GM19238 (cell line): ENCODE measurements at regions not wholly inside any gene's neighbourhood (a gene's known extent, or its start where the extent isn't known, plus 50 kb on each side); places are given as distances from the start of the nearest gene placed in this dataset.
"Not testable (repeated sequence)": the region's sequence is repeated elsewhere in the genome, so short reads cannot be mapped to it uniquely, and the experiment has no call there.

ENCODE experiments used
- DNase-seq: peaks from one replicate; pipeline ENCODE4 v3.0.0; 2011; ENCODE audit warnings: low spot score; ENCODE audit not compliant: insufficient read length

GRCh38 chr1:60742339-60742738 is 340.0 kb upstream of the NFIA start:
- no peak for DNase-seq

- DNase-seq = no peak
Observed at GRCh38 chr1:60740154-60740553, 342.2 kb upstream of the NFIA start.

- no peak for DNase-seq
Observed at GRCh38 chr1:60739729-60740128, 342.6 kb upstream of the NFIA start.

DNA sequence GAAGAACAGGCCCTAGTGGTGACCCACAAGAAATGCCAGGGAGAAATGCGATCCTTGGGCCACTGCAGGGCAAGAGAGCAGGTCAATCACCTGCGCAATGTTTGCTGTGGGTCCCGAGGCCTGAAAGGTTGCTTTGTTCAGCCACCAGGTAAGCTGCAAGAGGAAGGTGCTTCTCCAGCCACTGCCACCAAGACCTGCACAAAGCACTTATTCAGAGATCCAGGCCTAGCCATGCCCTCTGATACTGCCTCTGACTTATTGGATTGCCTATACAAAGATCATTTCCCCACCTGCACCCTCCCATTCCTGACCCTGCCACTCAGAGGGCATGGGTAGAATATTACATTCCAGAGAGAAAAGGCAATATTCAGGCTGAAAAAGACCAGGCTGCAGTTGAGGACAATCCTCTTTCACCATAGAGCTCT is 349.4 kb upstream of the NFIA start:
- no peak for DNase-seq

GRCh38 chr1:60731321-60731720 is 351.0 kb upstream of the NFIA start:
- DNase-seq = no peak

DNA sequence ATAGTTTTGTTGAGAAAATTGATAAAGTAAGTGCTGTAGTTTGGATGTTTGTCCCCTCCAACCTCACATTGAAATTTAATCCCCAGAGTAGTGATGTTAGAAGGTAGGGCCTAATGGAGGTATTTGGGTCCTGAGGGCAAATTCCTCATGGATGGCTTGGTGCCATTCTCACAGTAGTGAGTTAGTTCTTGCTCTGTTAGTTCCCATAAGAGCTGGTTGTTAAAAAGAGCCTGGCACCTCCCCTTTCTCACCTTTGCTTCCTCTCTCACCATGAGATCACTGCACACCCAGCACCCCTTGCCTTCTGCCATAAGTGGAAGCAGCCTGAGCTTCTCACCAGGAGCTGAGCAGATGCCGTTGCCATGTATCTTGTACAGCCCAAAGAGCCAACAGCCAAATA is 354.8 kb upstream of the NFIA start:
- no peak for DNase-seq

GRCh38 chr1:60716472-60716871 is 365.9 kb upstream of the NFIA start:
- DNase-seq = no peak

GRCh38 chr1:60715970-60716369 is 366.4 kb upstream of the NFIA start:
- no peak for DNase-seq

DNA sequence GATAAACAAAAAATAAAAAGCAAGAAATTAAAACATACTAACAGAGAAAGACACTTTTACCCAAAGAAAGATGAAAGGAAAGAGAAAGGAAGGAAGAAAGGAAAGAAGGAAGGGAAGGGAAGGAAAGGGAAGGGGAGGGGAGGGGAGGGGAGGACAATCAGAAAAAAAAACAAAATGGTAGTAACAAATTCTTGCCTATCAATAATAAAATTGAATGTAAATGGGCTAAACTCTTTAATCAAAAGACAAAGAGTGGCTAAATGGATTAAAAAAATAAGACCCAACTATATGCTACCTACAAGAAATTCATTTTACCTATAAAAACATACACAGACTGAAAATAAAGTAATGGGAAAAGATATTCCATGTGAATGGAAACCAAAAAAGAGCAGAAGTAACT is 372.9 kb upstream of the NFIA start:
- DNase-seq = no peak

- DNase-seq = no peak
Observed at GRCh38 chr1:60705026-60705425, 377.3 kb upstream of the NFIA start.

DNA sequence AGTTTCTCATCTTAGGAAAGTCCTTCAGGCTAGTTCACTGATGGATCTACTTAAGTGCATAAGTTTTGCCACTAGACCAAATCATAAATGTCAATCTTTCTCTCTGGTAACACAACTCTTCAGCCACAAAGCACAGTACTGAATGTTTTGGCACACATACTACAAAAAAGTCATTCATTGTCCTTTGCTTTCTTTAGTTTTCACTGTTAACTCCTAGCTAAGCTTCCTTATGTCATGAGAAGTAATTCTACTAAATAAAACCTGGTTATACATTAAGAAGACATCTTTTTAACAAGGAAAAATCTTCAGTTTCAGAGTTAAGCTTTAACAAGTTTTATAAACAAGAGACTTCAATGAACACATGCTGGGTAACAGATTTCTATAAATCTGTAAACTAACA is 379.2 kb upstream of the NFIA start:
- DNase-seq = no peak

GRCh38 chr1:60699325-60699724 is 383.0 kb upstream of the NFIA start:
- no peak for DNase-seq

DNA sequence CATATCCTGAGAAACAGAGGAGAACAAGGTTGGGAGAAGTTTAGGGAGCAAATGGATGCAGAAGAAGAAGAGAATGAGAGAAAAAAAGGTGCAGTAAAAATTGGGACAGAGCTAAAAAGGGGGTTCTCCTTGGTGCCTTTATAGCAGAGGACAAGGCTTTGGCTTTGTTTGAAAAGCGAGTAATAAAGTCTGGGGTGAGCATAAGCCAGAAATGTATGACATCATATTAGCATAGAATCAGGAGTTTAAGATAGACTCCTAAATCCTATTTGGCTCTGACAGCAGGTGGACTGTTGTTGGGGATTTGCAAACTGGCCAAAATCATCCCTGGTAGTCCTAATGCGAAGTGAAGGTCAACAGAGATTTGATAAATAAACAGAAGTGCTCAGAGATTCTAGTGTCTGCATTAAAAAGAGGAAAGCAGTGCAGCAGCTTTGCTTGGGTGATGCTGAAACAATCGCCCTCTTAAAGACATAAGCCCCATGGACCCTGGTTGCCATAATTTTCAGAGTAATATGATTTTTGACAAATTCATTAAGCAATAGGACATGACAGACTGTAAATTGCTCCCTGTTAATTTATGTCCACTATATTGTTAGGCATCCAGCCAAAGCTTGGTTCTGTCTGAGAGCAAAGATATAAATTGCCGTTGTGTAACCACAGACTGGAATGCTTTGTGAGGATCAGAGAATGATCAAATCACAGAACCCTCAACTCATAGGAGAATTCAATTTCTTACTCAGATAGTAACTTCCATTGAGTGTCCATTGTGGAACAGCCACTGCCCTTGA is 385.0 kb upstream of the NFIA start:
- DNase-seq = no peak

DNA sequence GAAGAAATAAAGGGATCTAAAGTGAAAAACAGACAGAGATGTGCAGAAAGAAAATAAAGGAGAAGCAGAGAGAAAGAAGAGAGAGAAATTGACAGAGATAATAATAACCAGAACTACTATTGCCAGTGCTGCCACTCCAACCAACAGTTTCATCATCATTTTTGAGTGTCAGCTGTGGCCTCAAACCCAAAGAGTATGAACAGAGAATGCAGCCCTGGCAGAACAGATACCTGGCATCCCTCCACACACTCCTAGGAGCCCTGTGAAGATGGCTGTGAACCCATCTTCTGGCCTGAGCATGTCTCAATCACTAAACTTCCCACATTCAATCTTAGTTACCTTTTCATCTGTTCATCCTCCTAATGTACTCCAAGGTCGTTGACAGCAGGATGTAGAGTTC is 385.8 kb upstream of the NFIA start:
- no peak for DNase-seq

DNA sequence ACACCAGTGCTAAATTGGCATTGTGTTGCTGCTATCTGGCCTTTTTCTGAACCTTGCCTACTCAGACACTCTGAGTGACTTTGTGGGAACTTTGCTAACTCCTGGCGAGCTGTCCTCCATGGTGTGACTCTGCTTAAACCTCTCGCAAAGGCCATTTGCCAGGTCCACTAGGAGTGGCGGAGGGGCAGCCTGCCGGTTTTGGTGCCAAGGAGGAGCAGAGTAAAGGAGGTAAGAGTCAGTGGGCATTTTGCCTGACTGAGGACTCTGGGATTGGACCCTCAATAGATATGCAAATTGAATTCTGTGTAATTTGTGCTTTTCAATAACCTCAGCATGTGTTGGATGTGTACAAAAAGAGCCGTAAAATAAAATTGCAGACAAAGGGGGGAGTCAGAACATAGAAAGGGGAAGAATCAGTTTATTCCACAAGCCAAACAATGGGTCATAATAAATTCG is 386.6 kb upstream of the NFIA start:
- no peak for DNase-seq

DNA sequence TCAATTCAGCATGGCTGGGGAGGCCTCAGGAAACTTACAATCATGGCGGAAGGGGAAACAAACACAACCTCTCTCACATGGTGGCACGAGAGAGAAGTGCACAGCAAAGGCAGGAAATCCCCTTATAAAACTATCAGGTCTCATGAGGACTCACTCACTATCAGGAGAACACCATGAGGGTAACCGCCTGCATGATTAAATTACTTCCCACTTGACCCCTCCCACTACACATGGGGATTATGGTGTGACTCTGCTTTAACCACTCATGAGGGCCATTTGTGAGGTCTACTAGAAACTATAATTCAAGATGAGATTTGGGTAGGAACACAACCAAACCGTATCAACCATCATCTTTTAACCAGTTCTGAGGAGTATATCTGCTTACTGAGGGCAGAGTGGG is 387.4 kb upstream of the NFIA start:
- no peak for DNase-seq

DNA sequence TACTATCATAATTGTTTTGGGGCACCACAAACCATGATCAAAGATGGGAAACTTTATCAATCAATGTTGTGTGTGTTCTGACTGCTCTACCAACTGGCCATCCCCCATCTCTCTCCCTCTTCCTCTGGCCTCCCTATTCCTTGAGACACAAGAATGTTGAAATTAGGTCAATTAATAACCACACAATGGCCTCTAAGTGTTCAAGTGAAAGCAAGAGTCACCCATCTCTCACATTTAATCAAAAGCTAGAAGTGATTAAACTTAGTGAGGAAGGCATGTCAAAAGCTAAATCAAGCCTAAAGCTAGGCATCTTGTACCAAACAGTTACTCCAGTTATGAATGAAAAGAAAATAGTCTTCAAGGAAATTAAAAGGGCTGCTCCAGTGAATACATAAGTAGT is 390.3 kb upstream of the NFIA start:
- DNase-seq = no peak

GRCh38 chr1:60688221-60688620 is 394.1 kb upstream of the NFIA start:
- not testable (repeated sequence) for DNase-seq

- no peak for DNase-seq
Observed at GRCh38 chr1:60681095-60681860, 401.1 kb upstream of the NFIA start.

- DNase-seq = no peak
Observed at GRCh38 chr1:60679524-60680375, 402.6 kb upstream of the NFIA start.

- no peak for DNase-seq
Observed at GRCh38 chr1:60678802-60679201, 403.6 kb upstream of the NFIA start.

GRCh38 chr1:60678391-60678790 is 404.0 kb upstream of the NFIA start:
- DNase-seq = no peak
